NCI-H2029 (cell line): ENCODE measurements at regions not wholly inside any gene's neighbourhood (a gene's known extent, or its start where the extent isn't known, plus 50 kb on each side); places are given as distances from the start of the nearest gene placed in this dataset.
"Not testable (repeated sequence)": the region's sequence is repeated elsewhere in the genome, so short reads cannot be mapped to it uniquely, and the experiment has no call there.

ENCODE experiments used
- DNase-seq: peaks from one replicate; lab custom pipeline; 2025; lab: John Stamatoyannopoulos, UW

DNA sequence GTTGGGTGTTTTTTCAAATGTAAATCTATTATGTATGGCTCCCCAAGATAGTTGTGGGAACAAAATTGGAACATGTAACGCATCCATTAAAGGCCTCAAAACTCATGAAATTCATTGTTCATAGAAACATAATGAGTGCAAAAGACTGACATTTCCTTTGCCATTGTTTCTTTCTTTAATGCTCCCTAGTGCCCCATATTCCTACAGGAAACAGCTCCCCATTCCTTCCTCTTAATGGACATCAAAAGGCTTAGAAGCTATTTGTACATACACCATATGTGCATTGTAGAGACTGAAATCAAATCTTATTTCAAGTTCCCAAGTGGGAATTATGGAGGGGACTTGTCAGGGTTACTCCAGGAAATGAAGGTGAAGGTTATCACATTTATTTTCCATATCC lies 139.1 kb downstream of the AHR start:
- no peak for DNase-seq

DNA sequence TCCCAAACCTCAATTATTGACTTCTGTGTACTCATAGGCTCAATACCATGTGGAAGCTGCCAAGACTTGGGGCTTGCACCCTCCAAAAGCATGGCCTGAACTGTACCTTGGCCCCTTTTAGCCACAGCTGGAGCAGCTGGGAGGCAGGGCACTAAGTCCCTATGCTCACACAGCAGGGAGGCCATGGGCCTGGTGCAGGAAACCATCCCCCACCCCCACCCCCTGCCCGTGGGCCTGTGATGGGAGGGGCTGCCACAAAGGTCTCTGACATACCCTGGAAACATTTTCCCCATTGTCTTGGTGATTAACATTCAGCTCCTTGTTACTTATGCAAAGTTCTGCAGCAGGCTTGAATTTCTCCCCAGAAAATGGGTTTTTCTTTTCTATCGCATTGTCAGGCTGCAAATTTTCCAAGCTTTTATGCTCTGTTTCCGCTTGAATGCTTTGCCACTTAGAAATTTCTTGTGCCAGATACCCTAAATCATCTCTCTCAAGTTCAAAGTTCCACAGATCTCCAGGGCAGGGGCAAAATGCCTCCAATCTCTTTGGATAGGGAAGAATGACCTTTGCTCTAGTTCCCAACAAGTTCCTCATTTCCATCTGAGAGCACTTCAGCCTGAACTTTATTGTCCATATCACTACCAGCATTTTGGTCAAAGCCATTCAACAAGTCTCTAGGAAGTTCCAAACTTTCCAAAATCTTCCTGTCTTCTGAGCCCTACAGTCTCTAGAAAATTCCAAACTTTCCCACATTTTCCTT lies 141.8 kb downstream of the AHR start:
- not testable (repeated sequence) for DNase-seq

DNA sequence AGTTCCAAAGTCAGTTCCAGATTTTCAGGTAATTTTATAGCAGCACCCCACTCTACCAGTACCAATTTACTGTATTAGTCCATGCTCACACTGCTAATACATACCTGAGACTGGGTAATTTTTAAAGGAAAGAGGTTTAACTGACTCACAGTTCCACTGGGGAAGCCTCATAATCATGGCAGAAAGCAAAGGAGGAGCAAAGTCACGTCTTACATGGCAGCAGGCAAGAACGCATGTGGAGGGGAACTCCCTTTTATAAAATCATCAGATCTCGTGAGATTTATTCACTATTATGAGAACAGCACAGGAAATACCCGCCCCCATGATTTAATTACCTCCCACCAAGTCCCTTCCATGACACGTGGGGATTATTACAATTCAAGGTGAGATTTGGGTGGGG lies 142.4 kb downstream of the AHR start:
- DNase-seq: no peak

DNA sequence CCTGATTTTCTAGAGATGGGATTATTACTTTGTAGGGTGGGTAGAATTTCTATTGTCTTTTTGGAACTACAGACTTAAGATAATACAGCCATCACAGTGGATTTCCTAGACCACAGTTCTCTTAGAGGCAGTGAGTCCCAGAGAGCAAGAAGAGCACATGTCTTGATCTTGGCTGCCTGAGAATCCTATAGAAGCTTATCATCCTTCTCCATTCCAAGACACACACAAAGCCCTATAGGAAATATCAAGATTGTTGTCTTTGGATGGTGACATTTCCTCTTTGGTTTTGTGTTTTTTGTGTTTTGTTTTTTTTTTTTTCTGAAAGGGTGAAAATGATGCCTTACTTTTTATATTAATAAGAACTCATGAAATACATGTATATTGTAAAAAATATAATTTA lies 143.1 kb downstream of the AHR start:
- no peak for DNase-seq

DNA sequence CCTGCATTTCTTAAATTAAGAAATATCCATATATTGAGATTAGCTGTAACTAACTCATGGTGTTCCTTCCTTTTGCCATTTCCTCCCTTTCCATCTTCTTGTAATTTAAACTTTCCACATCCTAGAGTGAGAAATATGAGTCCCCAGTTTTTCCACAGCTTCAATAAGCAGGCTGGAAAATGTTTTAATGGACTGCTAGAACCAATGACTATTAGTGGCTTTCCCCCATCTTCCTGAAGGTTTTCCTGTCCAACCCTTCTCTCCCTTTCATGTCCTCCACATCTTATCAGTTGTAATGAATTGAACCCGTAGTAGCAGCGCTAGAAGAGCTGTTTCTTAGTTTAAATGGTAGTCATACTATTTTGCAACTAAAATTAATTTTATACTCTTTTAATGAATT lies 145.7 kb downstream of the AHR start:
- DNase-seq: no peak

DNA sequence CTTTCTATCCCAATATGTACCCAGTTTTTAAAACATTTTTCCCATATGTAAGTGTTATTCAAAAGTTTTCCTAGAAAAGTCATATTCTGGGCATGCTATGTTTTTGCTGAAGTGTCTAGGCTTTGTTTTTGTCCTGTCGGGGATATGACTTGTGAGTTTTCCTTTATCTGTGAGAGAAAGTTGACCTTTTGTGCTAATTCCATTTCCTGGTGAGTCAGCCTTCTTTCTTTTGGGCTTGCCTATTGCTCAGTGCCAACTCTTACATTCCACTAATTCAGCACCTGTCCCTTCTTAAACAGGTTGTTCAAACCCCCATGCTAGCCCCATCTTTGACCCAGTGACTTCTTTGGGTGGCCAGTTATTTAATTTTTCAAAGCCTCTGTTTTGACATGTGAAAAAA lies 146.2 kb downstream of the AHR start:
- no peak for DNase-seq

DNA sequence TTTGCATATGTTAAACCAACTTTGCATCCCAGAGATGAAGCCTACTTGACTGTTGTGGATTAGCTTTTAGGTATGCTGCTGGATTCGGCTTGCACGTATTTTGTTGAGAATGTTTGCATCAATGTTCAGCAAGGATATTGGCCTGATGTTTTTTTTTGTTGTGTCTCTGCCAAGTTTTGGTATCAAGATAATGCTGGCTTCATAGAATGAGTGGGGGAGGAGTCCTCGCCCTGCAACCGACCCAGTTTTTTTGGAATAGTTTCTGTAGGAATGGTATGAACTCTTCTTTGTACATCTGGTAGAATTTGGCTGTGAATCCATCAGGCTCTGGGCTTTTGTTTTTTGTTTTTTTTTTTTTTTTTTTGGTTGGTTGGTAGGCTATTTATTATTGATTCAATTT lies 147.9 kb downstream of the AHR start:
- DNase-seq: no peak

DNA sequence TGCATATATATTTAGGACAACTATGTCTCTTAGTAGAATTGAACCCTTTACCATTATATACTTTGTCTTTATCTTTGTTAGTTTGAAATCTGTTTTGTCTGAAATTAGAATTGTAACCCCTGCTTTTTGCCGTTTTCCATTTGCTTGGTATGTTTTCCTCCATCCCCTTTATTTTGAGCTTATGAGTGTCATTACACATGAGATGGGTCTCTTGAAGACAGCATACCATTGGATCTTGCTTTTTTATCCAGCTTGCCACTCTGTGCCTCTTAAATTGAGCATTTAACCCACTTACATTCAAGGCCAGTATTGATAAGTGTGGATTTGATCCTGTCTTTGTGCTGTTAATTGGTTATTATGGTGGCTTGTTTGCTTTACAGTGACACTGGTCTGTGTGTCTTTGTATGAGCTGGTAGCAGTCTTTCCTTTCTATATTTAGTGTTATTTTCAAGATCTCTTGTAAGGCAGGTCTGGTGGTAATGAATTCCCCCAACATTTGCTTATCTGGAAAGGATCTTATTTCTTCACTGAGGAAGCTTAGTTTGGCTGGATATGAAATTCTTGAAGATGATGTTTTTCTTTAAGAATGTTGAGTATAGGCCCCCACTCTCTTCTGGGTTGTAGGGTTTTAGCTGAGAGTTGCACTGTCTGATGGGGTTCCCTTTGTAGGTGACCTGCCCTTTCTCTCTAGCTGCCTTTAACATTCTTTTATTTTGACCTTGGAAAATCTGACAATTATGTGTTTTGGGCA lies 149.5 kb downstream of the AHR start:
- DNase-seq: no peak

DNA sequence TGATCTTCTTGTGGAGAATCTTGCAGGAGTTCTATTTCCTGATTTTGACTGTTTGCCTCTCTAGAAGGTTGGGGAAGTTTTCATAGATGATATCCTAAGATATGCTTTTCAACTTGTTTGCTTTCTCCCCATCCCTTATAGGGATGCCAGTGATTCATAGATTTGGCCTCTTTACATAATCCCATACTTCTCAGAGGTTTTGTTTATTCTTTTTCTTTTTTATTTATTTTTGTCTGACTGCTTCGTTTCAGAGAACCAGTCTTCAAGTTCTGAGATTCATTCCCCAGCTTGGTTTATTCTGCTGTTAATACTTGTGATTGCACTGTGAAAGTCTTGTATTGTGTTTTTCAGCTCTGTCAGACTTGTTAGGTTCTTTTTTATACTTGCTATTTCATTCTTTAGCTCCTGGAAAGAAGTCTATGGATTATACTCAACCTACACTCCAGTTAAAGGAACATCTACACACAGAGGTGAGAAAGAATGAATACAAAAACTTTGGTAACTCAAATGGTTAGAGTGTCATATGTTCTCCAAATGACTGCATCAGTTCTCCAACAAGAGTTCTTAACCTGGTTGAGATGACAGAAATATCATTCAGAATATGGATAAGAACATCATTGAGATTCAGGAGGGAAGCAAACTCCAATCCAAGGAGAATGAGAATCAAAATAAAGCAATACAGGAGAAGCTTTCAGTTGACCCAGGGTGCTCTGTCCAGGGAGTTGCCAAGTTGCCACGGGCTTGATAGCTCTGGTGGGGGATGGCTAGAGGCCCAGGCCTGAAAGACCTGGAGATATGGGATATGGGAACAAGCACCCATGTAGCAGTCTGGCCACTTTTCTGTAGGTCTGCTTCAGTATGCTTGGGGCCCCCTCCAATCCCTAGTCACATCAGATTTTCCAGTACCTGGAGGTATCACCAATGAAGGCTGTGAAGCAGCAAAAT lies 150.3 kb downstream of the AHR start:
- no peak for DNase-seq

DNA sequence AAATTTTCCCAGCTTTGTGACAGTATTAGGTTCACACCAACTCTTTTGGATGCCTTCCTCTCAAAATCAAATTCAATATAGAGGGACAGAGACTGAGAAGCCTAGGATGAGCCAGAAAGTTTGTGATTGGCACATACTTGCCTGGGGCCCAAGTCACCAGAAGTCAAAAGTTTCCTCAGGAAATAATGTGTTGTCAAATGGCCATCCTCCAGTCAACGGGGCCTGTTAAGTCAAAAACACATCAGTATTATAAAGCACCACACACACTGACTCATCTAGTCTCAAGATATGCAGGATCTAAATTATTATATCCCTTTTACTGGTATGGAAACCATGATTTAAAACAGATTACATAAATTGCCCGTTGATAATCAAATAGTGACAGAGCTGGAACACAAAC lies 158.1 kb downstream of the AHR start:
- no peak for DNase-seq

DNA sequence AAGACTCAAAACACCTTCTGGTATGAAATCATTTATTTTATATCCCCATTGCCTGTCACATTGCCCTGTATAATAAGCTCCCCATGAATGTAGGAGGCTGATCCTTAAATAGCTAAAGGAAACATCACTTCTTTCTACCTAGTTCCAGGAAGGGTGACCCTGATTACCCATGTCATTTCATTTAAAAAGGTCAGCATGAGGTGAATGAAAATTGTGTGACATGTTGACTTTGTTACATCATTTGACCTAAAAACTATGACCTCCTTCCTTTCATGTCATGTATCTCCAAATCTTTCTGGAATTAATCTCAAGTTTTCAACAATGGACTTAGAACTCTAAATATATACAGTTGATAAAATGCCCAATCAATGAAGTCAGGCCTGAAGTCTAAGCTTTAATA lies 161.5 kb downstream of the AHR start:
- no peak for DNase-seq

DNA sequence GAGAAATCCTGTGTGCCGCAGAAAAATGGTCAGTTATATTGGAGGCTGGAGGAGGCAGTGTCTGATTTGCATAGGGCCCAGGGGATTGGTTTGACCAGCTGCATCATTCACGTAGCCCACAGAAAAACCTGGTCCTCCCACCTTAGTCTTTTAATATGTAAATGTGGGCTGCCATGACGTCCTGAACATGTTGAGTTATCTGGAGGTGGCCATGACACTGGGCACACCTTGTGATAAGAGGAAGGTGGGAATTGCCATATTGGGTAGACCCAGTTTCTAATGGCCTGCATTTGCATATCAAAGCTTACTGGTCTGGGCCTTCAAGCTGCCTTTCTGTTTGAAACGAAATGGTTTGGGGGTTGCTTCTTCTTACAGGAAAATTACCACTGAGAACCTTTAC lies 162.2 kb downstream of the AHR start:
- no peak for DNase-seq

DNA sequence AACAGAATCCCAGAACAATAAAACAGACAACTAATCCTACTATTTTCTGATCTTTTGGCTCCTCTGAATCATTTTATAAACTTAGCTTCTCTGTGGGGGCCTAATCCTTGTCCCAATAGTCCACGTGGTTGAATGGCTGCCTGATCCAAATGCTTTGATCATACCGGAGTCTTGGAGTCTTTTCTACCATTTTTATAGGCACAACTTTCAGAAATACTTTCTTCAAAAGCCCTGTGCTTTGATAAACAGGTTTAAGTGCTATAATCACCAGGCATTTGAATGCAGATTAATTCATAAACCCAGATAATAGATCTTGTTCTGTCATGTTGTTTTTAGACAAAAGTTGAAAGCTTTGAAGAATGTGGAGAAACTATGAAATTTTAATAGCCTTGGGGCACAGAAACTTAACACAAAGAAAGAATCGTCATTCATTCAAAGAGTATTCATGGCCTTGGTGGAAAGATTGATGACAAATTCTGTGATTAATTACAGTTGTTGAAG lies 163.7 kb downstream of the AHR start:
- DNase-seq: no peak

DNA sequence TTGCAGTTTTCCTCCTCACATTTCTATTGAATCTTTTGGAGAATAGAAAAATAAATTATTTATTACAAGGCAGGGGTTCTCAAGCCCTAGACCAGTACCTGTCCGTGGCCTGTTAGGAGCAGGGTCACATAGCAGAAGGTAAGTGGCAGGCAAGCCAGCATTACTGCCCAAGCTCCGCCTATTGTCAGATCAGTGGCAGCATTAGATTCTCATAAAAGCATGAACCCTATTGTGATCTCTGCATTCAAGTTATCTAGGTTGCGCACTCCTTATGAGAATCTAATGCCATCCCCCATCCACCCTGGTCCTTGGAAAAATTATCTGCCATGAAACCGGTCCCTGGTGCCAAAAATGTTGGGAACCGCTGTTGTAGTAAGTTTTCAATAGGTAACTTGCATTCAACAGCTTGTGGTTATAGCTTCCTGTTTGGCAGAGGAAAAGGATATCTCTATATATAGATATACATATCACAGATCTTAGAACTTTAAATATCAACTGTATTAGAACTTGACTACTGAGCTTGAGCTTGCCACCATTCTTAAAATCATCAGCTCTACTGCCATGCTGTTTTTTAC lies 165.1 kb downstream of the AHR start:
- no peak for DNase-seq

DNA sequence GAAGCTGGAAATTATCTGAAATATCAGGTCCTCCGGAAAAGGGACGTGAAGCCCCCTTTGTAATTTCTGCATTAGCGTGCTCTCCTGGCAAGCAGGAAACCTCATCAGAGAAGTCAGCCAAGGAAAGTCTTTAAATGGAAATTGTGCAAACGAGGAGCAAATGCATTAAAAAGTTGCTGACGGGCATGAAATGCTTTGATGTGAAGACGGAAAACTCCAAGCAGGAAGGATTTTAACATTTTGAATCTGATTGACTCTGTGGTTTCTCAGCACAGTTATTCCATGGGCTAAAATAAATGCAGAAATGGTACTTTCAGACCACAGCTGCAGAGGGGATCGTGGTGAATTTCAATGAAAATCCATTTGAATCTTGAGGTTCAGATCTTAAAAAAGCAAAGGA lies 167.8 kb downstream of the AHR start:
- DNase-seq: no peak

DNA sequence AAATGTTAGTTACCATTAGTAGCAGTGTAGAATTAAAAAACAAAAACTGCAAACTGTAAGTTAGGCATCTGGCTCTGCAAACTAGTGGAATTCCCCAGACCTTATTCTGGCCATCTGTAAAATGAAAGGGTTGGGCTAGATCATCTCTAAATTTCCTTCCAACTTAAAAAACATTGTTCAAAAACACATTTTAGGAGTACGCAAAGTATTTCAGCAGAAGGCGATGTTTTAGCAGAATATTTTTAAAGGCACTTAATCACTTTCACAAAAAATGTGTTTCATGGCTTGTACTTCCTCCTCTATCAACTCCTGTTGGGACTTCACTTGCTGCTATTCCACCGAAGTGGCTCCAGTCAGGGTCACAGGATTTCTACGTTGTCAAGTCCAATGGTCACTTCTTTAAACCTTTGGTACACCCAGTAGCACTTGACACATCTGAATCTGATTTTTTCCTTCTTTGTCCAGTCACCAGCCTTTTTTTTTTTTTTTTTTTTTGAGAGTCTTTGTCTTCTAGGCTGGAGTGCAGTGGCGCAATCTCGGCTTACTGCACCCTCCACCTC lies 169.0 kb downstream of the AHR start:
- DNase-seq: no peak

DNA sequence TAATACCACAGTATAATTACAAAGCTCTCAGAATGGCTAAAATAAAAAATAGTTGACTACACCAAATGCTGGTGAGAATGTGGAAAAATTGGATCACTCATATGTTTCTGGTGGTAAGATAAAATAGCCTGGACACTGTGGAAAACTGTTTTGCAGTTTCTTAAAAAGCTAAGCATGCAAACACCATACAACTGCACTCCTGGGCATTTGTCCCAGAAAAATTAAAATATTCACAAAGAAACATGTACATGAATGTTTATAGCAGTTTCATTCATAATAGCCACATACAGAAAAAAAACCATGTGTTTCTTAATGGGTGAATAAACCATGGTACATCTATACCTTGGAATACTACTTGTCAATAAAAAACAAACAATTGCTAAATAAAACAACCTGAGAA lies 172.9 kb downstream of the AHR start:
- DNase-seq: no peak

DNA sequence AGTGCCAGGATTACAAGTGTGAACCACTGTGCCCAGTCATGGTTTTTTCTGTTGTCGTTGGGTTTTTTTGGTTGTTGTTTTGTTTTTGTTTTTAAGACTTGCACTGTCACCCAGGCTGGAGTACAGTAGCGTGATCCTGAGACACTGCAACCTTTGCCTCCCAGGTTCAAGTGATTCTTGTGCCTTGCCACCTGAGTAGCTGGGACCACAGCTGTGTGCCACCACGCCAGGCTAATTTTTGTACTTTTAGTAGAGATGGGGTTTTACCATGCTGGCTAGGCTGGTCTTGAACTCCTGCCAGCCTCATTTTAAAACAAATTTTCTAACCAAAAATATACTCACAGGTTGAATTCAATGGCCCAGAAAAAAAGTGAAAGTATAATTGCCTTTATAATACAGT lies 174.1 kb downstream of the AHR start:
- DNase-seq: no peak

DNA sequence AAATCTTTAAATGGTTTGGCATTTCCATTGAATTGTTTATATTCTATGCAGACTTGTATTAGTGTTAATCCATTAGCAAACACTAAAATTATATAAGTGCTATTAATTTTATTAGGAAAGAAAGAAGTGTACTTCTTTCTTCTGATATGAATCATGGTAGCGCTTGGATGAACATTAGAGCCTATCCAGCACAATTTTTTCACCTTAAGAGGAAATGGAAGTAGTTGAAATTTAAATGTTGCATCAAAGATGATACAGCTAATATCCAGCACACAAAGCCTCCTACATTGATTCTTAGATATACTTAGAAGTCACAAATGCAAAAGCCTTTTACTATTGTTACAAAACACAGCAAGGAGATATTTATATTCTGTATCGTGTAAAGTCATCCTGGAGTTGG lies 174.5 kb downstream of the AHR start:
- no peak for DNase-seq

DNA sequence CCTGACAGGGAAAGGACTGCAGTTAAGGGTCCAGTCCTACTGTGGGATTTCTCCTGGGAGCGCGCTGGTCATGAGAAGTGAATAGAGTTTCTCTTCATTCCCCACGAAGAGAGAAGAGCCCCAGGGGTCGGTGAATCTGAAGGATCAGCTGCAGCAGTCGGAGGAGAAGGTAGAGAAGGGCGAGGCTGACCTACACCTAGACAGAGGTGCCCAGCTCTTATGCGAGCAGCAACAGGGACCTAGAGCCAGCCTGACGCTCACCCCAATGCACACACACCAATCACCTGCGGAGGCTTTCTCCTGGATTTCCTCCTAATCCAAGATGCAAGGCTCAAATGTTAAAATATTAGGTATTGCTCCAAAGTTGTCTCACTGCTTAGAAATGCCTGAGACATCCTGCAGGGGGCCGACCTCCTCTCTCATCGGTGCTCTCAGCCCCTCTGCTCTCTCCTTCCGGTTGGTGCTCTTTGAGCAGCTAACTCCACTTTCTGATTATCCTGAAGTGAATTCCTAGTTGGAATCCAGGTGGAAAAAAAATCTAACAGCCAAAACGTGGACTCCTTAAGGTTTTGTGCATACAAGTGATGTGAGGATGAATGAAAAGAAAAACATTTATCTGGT lies 176.4 kb downstream of the AHR start:
- DNase-seq: no peak

DNA sequence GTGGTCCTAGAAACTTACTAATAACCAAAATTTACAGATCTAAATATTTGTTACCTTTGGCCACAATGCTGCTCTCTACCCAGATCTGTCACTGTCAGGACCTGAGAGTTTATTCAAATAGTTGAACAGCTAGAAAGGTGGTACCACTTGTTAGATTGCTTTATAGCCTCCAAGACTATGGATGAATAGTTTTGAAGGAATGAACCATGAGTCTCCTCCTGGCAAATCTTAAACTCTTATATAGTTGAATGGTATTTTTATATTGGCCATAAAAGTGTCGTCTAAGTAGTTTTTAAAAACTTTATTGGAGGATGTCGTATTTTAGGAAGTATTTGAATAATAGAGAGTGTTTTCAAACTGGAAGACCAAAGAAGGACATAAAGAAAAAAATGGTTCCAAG lies 178.7 kb downstream of the AHR start:
- no peak for DNase-seq
